ENCODE measurements at regions not wholly inside any gene's neighbourhood (a gene's known extent, or its start where the extent isn't known, plus 50 kb on each side); places are given as distances from the start of the nearest gene placed in this dataset.

DNA sequence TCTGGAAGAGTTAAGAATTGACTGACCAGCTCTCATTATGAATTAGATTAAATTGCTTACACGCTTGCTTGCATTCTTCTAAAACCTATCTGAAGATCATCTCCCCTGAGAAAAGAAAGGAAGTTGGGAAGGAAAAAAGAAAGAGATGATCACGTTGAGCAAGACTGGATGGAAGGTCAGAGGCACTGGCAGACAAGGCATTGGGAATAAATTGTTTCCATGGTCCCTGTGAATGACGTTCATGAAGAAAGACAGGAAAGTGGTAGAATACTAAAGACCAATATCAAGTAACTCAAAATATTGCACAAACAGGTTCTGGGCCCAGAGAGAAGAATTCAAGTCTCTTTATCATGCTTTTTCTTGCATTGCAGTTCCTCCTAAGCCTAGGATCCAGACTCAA, 1045.4 kb upstream of the MAP3K7 start:
- TF ChIP-seq POLR2A (IDR thresholded peaks at IDR 0.05; ENCODE audit: extremely low read depth, insufficient read length): no peak
- TF ChIP-seq, protein P1, sequence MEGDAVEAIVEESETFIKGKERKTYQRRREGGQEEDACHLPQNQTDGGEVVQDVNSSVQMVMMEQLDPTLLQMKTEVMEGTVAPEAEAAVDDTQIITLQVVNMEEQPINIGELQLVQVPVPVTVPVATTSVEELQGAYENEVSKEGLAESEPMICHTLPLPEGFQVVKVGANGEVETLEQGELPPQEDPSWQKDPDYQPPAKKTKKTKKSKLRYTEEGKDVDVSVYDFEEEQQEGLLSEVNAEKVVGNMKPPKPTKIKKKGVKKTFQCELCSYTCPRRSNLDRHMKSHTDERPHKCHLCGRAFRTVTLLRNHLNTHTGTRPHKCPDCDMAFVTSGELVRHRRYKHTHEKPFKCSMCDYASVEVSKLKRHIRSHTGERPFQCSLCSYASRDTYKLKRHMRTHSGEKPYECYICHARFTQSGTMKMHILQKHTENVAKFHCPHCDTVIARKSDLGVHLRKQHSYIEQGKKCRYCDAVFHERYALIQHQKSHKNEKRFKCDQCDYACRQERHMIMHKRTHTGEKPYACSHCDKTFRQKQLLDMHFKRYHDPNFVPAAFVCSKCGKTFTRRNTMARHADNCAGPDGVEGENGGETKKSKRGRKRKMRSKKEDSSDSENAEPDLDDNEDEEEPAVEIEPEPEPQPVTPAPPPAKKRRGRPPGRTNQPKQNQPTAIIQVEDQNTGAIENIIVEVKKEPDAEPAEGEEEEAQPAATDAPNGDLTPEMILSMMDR (IDR thresholded peaks at IDR 0.05; ENCODE audit: low read depth, low read length): no peak
